Upper lobe of left lung (tissue), 6 donors: ENCODE measurements at regions not wholly inside any gene's neighbourhood (a gene's known extent, or its start where the extent isn't known, plus 50 kb on each side); places are given as distances from the start of the nearest gene placed in this dataset.

Experiments
- ATAC-seq, 2 donors: fragments of 200-7000 bp; cut with Tn5 transposase; one replicate each; pipeline ENCODE4 v1.9.1; 2022; ENCODE audit warnings: mild to moderate bottlenecking in 2 of 2, moderate library complexity in 2 of 2; ENCODE audit not compliant: low FRiP score in 2 of 2
- DNase-seq, 2 donors: peaks; one replicate each; pipeline ENCODE4 v3.0.0-alpha.2; 2019 to 2020
- H3K27ac ChIP-seq, 4 donors: fragments of 200-600 bp; sonication (generic); one replicate each; pipeline ENCODE4 v1.5.1; 2016 to 2019
- H3K27me3 ChIP-seq, 4 donors: fragments of 200-600 bp; sonication (generic); one replicate each; pipeline ENCODE4 v1.5.1; 2017 to 2019
- H3K36me3 ChIP-seq, 4 donors: fragments of 200-600 bp; sonication (generic); one replicate each; pipeline ENCODE4 v1.5.1; 2016 to 2019
- H3K4me1 ChIP-seq, 4 donors: fragments of 200-600 bp; sonication (generic); one replicate each; pipeline ENCODE4 v1.5.1; 2018 to 2019
- H3K4me3 ChIP-seq, 4 donors: fragments of 200-600 bp; sonication (generic); one replicate each; pipeline ENCODE4 v1.5.1; 2017 to 2019; ENCODE audit warnings: mild to moderate bottlenecking in 2 of 4, moderate library complexity in 1 of 4
- H3K9me3 ChIP-seq, 4 donors: fragments of 200-600 bp; sonication (generic); one replicate each; pipeline ENCODE4 v1.5.1; 2018 to 2019
- CTCF ChIP-seq, 6 experiments: fragments of 450-650 bp in 4 of 6; fragments of 200-600 bp in 2 of 6; sonication (generic) in 2 of 6; IDR thresholded peaks; one replicate each; pipeline ENCODE4 v1.5.1; 2016 to 2019; ENCODE audit warnings: antibody characterized with exemption in 6 of 6
- EP300 ChIP-seq, 4 donors: sonication (generic); formaldehyde crosslinking; IDR thresholded peaks; one replicate each; pipeline ENCODE4 v1.5.1; 2017; ENCODE audit warnings: antibody characterized with exemption in 4 of 4, control low read depth in 2 of 4
- POLR2A ChIP-seq, 4 donors: fragments of 450-650 bp; IDR thresholded peaks; one replicate each; pipeline ENCODE4 v1.5.1; 2016 to 2017; ENCODE audit warnings: antibody characterized with exemption in 4 of 4, mild to moderate bottlenecking in 2 of 4
- POLR2AphosphoS5 ChIP-seq, 2 donors: sonication (generic); formaldehyde crosslinking; IDR thresholded peaks; one replicate each; pipeline ENCODE4 v1.5.1; 2017; ENCODE audit warnings: antibody characterized with exemption in 2 of 2
- WGBS, 2 donors: methylation state at CpG; one replicate each; pipeline ENCODE4 v1.1.5; 2017 to 2018; 5-methylcytosine and 5-hydroxymethylcytosine counted together
- donor health status: DM: no; HTN: no; CAD: no; lungs with moderate emphysema.
- donor health status: DM: no; HTN: yes; CAD: no; lungs with severe emphysema.

GRCh38 chr10:117950408-117950807, 96.3 kb downstream of the RAB11FIP2 start:
- DNase-seq, result no peak
- Histone ChIP-seq H3K9me3 (no peaks in the 10 kb centered on the region), H3K36me3 (no peaks in the 10 kb centered on the region), H3K27me3 (no peaks in the 10 kb centered on the region), H3K4me3 (no peak overlapping the region), H3K27ac (no peak overlapping the region), H3K4me1 (no peaks in the 10 kb centered on the region)
- TF ChIP-seq POLR2AphosphoS5 (IDR thresholded peaks at IDR 0.05), result no peak
- TF ChIP-seq EP300 (IDR thresholded peaks at IDR 0.05), result no peak
- TF ChIP-seq POLR2A (IDR thresholded peaks at IDR 0.05), result no peak
- TF ChIP-seq CTCF (IDR thresholded peaks at IDR 0.05), result no peak
- 43 to 53% methylated on average over 3 of the region's 3 CpGs for whole genome bisulfite sequencing, 2 donors
- ATAC-seq, result no peak
